Uterus (tissue), 3 donors: ENCODE measurements at regions not wholly inside any gene's neighbourhood (a gene's known extent, or its start where the extent isn't known, plus 50 kb on each side); places are given as distances from the start of the nearest gene placed in this dataset.

Source experiments
- DNase-seq, 2 donors: peaks; one replicate each; pipeline ENCODE4 v3.0.0-alpha.2; 2019 to 2020
- H3K27ac ChIP-seq, 2 donors: fragments of 200-600 bp; sonication (generic); 1 replicate in 1 of 2; 2 replicates in 1 of 2; pipeline ENCODE4 v1.5.1; 2016 to 2018
- H3K27me3 ChIP-seq, 2 donors: fragments of 200-600 bp; sonication (generic); one replicate each; pipeline ENCODE4 v1.5.1; 2018 to 2019; ENCODE audit warnings: control low read depth in 1 of 2
- H3K36me3 ChIP-seq, 2 donors: fragments of 200-600 bp; sonication (generic); one replicate each; pipeline ENCODE4 v1.5.1; 2019; ENCODE audit warnings: control low read depth in 1 of 2
- H3K4me1 ChIP-seq, 2 donors: fragments of 200-600 bp; sonication (generic); one replicate each; pipeline ENCODE4 v1.5.1; 2018 to 2019; ENCODE audit warnings: control low read depth in 1 of 2
- H3K4me3 ChIP-seq, 2 donors: fragments of 200-600 bp; sonication (generic); 1 replicate in 1 of 2; 2 replicates in 1 of 2; pipeline ENCODE4 v1.5.1; 2018 to 2019; ENCODE audit warnings: mild to moderate bottlenecking in 1 of 2
- H3K9me3 ChIP-seq, 2 donors: fragments of 200-600 bp; sonication (generic); one replicate each; pipeline ENCODE4 v1.5.1; 2019; ENCODE audit warnings: control low read depth in 1 of 2
- CTCF ChIP-seq, 4 experiments: fragments of 200-600 bp in 2 of 4; fragments of 450-650 bp in 2 of 4; sonication (generic) in 2 of 4; IDR thresholded peaks; one replicate each; pipeline ENCODE4 v1.5.1; 2016 to 2019; ENCODE audit warnings: antibody characterized with exemption in 4 of 4, mild to moderate bottlenecking in 2 of 4, moderate library complexity in 1 of 4
- POLR2A ChIP-seq, 2 donors: fragments of 450-650 bp; IDR thresholded peaks; one replicate each; pipeline ENCODE4 v1.6.1; 2016; ENCODE audit warnings: antibody characterized with exemption in 2 of 2, mild to moderate bottlenecking in 1 of 2, moderate library complexity in 1 of 2
- intact Hi-C: fragments of 100-400 bp; cut with DNase I; formaldehyde crosslinking; loops from one replicate; pipeline ENCODE4 v1.15.1; 2023; ENCODE audit warnings: low total_unique reads
- donor health status: DM: yes; HTN: yes; CAD: no.

- H3K9me3 ChIP-seq: no peaks in the 10 kb centered on the region
- no peaks in the 10 kb centered on the region for H3K27me3 ChIP-seq
- H3K4me1 ChIP-seq: no peaks in the 10 kb centered on the region
- no peak for TF ChIP-seq CTCF (IDR thresholded peaks at IDR 0.05)
- TF ChIP-seq POLR2A (IDR thresholded peaks at IDR 0.05): no peak
- H3K36me3 ChIP-seq: no peaks in the 10 kb centered on the region
- intact Hi-C loops: no loop called here
- H3K27ac ChIP-seq: no peak overlapping the region
- DNase-seq: no peak
- H3K4me3 ChIP-seq: no peak overlapping the region
Observed at GRCh38 chr5:106957336-106957735, 713.4 kb downstream of the EFNA5 start.

GRCh38 chr5:106956886-106957285 is 713.9 kb downstream of the EFNA5 start:
- no peaks in the 10 kb centered on the region for H3K4me1 ChIP-seq
- intact Hi-C loops: no loop called here
- H3K4me3 ChIP-seq: no peak overlapping the region
- no peaks in the 10 kb centered on the region for H3K9me3 ChIP-seq
- no peaks in the 10 kb centered on the region for H3K27me3 ChIP-seq
- H3K27ac ChIP-seq: no peak overlapping the region
- H3K36me3 ChIP-seq: no peaks in the 10 kb centered on the region
- TF ChIP-seq CTCF (IDR thresholded peaks at IDR 0.05) (no peak), POLR2A (IDR thresholded peaks at IDR 0.05) (no peak)
- no peak for DNase-seq

GRCh38 chr5:106956187-106956586 is 714.5 kb downstream of the EFNA5 start:
- intact Hi-C loops: no loop called here
- no peak overlapping the region for H3K27ac ChIP-seq
- no peaks in the 10 kb centered on the region for H3K9me3 ChIP-seq
- DNase-seq: no peak
- H3K36me3 ChIP-seq: no peaks in the 10 kb centered on the region
- TF ChIP-seq CTCF (IDR thresholded peaks at IDR 0.05) (no peak), POLR2A (IDR thresholded peaks at IDR 0.05) (no peak)
- H3K4me1 ChIP-seq: no peaks in the 10 kb centered on the region
- H3K4me3 ChIP-seq: no peak overlapping the region
- no peaks in the 10 kb centered on the region for H3K27me3 ChIP-seq

GRCh38 chr5:106940986-106941385 is 729.8 kb downstream of the EFNA5 start:
- intact Hi-C loops: no loop called here
- Histone ChIP-seq H3K4me1 (no peaks in the 10 kb centered on the region), H3K9me3 (no peaks in the 10 kb centered on the region), H3K36me3 (no peaks in the 10 kb centered on the region), H3K27me3 (no peaks in the 10 kb centered on the region), H3K27ac (no peak overlapping the region), H3K4me3 (no peak overlapping the region)
- TF ChIP-seq POLR2A (IDR thresholded peaks at IDR 0.05) (no peak), CTCF (IDR thresholded peaks at IDR 0.05) (no peak)
- DNase-seq: no peak

- Histone ChIP-seq H3K27me3 (no peaks in the 10 kb centered on the region), H3K4me1 (no peaks in the 10 kb centered on the region), H3K36me3 (no peaks in the 10 kb centered on the region), H3K4me3 (no peak overlapping the region), H3K27ac (no peak overlapping the region), H3K9me3 (no peaks in the 10 kb centered on the region)
- intact Hi-C loops: no loop called here
- DNase-seq: no peak
- TF ChIP-seq CTCF (IDR thresholded peaks at IDR 0.05) (no peak), POLR2A (IDR thresholded peaks at IDR 0.05) (no peak)
Observed at GRCh38 chr5:106940301-106940846, 730.4 kb downstream of the EFNA5 start.
